ENCODE measurements at regions not wholly inside any gene's neighbourhood (a gene's known extent, or its start where the extent isn't known, plus 50 kb on each side); places are given as distances from the start of the nearest gene placed in this dataset.

DNA sequence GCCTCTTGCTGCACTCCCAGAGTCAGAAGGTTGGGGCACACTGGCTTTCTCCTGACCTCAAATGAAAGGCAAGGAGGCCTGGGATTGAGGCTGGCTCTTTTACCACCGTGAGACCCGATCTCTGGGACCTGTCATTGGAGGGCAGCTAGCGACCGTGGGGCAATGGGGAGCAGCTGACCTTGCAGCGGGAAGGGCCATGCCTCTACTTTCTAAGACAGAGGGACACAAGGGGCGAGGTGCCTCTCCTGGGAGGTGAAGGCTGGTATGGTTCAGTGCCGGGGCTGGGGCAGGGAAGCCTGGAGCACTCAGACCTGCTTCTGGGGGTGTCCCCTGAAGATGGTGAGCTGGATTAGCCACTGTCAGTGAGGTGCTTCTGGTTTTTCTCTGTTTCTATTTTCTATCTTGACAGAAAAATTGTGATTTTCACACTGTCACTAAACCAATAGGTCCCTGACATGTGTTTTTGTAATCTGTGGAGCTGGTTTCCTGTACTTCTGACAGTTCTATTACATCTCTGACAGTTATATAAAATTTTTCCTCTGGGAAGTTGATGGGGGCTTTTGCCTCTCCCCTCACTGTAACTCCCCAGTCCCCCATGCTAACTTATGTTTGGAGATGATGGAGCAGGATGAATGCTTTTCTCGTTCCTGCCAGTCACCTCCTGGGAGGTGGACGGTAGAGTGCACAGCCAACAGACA lies 340.8 kb downstream of the RPS24 start:
- no peak for FAIRE-seq

- FAIRE-seq = no peak
These were observed 342.5 kb downstream of the RPS24 start for GRCh38 chr10:78375854-78376785.

DNA sequence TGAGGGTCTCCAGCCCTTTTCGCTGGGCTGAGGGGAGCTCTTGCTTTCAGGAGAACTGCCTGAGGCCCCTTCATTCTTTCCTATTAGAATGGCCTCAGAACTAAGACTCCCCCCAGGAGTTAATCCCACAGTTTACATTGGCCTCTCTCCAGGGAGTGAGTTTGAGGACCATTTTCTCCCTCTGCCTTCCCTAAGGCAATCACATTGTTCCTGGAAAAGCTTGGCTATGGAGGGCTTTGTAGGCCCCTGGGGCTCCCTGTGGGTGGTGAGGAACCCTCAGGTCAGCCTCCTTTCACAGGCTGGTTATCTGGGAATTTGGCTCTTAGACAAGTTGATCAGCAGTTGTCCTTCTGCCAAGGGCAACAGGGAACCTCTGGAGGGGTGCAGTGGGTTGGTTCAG lies 343.7 kb downstream of the RPS24 start:
- FAIRE-seq = no peak

DNA sequence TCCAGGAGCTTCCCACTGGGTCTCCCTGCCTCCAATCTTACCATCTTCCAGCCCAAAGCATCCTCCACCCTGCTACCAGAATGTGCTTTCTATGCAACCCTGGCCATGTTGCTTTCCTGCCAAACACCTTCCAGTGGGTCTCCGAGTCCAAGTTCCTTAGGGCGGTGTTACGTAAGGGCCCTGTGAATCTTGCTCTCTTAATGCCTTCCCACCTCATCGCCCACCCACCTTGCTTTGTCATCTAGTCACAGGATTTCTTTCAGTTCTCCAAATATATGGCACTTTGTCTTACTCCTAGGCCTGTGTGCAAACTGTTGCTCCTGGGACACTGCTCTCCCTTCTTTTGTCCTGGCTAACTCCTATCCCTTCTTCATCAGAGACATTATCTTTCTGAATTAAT lies 344.5 kb downstream of the RPS24 start:
- FAIRE-seq = no peak

DNA sequence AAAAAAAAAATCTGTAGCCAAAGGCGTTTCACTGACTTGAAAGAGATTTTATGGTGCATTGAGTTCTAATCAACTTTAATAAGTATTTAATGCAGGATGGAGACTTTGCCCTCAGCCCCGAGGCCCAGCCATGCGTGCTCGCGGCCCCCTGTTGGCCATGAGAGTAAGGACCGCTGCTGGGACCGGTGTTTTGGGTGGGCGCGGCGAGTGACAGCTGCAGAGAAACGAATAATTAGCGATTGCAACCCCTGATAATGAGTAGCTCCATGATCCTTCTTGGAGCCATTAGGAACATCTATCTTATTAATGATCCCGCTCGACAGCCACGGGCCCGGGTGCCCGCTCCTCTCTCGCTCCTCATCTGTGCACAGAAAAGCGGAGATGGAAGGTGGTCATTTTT lies 347.4 kb downstream of the RPS24 start:
- no peak for FAIRE-seq

DNA sequence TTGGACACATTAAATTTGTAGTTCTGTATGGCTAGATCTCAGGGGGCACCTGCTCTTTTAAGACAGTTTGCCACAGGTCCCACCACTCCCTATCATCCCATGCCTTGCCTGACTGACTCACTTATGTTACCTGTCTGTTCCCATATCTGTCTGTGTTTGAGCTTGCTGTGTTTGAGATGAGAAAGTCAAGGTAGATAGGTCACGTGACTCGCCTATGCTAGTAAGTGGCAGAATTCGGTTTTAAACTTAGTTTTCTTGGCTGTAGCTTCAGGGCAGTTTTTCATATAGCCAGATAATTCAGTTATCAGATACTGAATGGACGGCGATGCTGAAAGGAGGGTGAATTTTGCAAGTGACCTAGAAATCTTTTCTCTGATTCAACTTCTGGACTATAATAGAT lies 348.4 kb downstream of the RPS24 start:
- no peak for FAIRE-seq

DNA sequence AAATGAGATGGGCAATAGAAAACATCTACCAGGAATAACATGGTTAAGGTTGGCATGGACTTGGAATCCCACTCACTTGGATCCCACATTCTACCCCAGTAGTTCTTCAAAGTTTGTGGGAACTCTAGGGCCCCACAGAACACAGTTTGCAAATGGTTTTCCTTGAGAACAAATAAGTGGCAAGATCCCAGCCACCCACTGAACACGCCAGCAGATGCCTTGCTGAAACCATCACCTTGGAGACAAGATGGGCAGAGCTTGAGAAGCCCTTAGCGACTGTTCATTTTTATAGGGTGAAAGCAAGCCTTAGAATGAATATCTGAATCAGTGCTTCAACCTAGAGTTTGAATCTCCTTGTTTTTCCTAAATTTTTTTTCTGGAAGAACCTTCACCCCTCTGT lies 349.1 kb downstream of the RPS24 start:
- no peak for FAIRE-seq

DNA sequence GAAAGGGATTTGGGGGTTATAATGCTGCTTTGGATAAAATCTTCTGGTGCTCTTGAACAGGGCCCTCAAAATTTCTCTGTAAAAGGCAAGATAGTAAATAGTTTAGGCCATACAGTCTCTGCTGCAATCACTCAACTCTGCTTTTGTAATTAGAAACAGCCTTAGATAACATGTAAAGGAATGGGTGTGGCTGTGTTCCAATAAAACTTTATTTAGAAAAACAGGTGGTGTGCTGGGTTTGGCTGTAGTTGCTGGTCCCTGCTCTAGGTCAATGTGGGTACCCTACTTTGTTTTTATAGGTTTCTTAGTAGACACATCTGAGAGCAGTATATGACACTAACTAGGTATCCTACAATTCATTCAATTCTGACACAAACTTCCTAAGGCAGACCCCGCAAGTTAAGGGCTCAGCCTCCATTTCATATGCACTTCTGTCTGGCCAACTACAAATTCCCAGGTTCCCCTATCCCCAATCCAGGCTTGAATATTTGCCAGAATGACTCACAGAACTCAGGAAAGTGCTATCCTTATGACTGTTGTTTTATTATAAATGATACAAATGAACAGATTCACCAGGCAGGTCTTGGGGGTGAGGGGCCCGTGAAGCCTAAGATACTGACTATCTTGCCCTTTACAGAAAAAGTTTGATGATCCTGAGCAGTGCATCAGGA lies 349.9 kb downstream of the RPS24 start:
- no peak for FAIRE-seq

DNA sequence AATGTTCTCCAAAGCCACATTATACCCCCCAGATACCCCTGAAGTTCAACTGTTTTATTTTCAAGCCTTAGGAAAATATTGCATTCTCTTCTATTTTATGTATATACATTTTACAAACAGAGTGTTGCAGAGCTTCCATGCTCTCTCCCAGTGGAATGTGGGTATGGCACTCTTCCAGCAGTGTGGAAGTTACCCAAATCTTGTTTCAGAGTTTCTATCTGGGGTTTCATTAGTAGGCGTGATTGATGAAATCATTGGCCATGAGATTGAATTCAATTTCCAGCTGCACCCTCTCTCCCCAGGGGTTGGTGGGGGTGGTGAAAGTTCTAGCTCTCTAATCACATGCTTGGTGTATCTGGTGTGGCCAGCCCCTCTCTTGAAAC lies 350.4 kb downstream of the RPS24 start:
- FAIRE-seq = no peak

DNA sequence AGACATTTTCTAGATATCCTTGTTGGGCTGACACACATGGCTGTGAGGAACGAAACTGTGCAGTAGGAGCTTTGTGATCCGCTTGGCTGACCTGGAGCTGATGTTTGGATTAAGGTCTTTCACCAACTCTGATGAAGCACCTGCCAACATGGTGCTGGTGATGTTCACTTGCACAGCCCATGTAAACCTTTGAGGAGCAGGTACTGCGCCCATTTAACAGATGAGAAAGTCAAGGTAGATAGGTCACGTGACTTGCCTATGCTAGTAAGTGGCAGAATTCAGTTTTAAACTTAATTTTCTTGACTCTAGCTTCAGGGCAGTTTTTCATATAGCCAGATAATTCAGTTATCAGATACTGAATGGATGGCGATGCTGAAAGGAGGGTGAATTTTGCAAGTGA lies 351.9 kb downstream of the RPS24 start:
- FAIRE-seq = no peak

GRCh38 chr10:78386509-78386908 lies 352.8 kb downstream of the RPS24 start:
- FAIRE-seq = no peak

- FAIRE-seq = no peak
These were observed 354.8 kb downstream of the RPS24 start for GRCh38 chr10:78388331-78389050.

DNA sequence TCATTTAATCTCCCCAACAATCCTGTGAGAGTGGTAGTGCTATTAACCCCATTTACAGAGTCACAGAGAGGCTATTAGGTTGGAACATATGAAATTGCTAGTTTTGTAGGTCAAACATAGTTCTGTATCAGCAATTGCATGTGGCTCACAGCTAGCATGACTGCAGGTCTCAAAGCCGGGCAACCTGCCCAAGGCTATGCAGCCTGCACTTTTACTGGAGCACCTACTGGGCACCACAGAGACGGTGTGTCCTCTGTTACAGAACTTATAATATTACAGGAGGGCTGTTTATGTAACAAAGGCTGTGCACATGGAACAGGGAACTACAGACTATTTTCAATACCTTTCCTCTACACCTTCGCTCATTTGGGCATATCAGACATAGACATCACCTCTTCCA lies 355.8 kb downstream of the RPS24 start:
- no peak for FAIRE-seq

- no peak for FAIRE-seq
These were observed 356.4 kb downstream of the RPS24 start for GRCh38 chr10:78390051-78390450.

GRCh38 chr10:78390817-78391216 lies 357.2 kb downstream of the RPS24 start:
- no peak for FAIRE-seq

- no peak for FAIRE-seq
These were observed 357.9 kb downstream of the RPS24 start for GRCh38 chr10:78391585-78391984.

DNA sequence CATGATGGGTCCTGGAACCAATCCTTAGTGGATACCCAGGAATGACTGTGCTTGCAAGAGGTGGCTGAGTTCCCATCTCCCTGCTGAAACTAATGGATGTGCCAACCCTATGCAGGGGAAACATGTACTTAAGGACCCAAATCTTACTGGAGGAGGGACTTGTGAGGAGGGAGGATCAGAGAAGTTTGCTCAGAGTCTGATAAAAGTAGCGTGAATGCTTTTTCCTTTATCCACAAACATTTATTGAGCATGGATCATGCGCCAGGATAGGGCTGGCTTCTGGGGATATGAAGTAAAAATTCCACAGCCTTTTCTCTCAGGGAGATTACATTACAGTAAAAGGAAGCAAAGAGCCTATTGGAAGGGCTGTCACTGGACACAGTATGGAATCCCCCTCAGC lies 358.5 kb downstream of the RPS24 start:
- no peak for FAIRE-seq

DNA sequence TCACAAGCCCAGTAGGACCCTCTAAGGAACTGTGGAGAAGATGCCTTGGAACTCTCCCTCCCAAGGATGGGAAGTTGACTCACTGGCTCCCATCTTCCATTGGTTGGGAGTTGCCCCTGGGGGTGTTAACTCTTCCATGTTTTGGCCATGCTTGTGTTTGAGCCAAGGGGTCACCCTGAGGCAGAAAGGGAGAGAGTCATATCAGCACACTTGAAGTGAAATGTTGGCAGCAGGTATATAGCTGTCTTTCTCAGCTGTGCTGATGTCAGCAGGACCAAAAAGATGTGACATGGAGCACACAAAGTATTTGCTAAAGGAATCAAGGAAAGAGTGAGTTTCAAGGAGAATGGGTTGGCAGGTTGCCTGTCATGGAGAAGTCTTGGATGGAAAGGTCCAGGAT lies 359.4 kb downstream of the RPS24 start:
- no peak for FAIRE-seq

DNA sequence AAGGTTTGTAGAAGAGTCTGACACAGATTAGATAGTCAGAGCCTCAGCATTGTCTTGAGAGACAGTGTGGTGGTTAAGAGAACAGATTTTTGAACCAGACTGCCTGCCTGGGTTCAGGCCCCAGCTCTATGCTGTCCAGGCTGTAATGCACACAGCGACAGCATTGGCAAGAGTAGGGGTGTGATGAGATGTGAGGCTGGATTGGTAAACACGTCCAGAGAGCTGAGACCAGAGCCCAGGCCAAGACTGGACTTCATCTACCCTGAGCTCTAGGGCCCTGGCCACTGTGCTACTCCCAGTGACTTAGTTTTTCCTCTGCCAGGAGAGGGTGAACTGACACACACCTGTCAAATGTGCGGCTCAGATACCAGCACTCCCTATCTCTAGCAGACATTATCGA lies 360.4 kb downstream of the RPS24 start:
- no peak for FAIRE-seq

- no peak for FAIRE-seq
These were observed 361.5 kb downstream of the RPS24 start for GRCh38 chr10:78395162-78395561.

GRCh38 chr10:78396754-78397153 lies 363.1 kb downstream of the RPS24 start:
- no peak for FAIRE-seq

DNA sequence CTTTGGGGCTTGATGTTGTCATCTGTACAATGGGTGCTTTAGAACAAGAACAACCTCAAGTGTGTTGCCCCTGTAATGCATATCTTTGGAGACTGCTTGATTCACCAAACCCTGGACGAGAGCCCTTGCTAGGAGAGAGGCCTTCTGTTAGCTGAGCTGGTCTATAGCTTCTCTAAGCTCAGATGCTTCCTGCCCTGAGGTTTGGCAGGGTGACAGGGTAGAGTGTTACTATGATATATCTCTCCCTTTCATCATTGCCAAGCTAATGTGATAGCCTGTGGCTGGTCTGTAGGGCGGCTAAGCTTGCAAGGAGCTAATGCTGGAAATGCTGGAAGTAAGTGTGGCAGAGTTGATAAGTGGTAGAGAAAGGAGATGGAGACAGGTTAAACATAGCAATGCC lies 364.1 kb downstream of the RPS24 start:
- FAIRE-seq = no peak

- no peak for FAIRE-seq
These were observed 364.7 kb downstream of the RPS24 start for GRCh38 chr10:78398382-78398781.
